ENCODE measurements at regions not wholly inside any gene's neighbourhood (a gene's known extent, or its start where the extent isn't known, plus 50 kb on each side); places are given as distances from the start of the nearest gene placed in this dataset.

DNA sequence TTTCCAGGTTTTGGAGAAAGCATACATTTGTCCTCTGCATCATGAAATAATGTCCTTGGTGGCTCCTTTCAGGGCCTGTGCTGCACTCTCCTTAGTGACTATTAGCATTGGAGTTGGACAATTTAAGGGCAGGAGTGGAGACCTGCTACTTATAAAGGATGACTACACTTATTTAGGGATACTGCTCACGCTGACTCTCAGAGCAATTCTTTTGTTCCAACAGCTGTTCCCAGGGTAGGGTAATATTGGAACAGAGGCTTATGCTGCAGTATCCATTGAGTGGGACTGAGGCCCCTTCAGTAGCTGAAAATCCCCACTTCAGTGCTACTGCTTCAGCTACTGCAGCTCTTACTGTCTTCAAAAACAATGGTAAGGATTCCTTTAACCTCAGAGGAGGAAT lies 84.6 kb downstream of the GPR88 start:
- H3K4me3 ChIP-seq (ENCODE audit: low read length), result no peak overlapping the region
- no peak for DNase-seq (ENCODE audit: low read depth)
- TF ChIP-seq, protein P1, sequence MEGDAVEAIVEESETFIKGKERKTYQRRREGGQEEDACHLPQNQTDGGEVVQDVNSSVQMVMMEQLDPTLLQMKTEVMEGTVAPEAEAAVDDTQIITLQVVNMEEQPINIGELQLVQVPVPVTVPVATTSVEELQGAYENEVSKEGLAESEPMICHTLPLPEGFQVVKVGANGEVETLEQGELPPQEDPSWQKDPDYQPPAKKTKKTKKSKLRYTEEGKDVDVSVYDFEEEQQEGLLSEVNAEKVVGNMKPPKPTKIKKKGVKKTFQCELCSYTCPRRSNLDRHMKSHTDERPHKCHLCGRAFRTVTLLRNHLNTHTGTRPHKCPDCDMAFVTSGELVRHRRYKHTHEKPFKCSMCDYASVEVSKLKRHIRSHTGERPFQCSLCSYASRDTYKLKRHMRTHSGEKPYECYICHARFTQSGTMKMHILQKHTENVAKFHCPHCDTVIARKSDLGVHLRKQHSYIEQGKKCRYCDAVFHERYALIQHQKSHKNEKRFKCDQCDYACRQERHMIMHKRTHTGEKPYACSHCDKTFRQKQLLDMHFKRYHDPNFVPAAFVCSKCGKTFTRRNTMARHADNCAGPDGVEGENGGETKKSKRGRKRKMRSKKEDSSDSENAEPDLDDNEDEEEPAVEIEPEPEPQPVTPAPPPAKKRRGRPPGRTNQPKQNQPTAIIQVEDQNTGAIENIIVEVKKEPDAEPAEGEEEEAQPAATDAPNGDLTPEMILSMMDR (conservative IDR thresholded peaks at IDR 0.05; ENCODE audit: low read depth, low read length), result no peak

GRCh38 chr1:100622966-100623762 lies 85.2 kb downstream of the GPR88 start:
- no peak overlapping the region for H3K4me3 ChIP-seq (ENCODE audit: low read length)
- DNase-seq (ENCODE audit: low read depth), result no peak
- TF ChIP-seq, protein P1 (conservative IDR thresholded peaks at IDR 0.05; ENCODE audit: low read depth, low read length), result no peak

DNA sequence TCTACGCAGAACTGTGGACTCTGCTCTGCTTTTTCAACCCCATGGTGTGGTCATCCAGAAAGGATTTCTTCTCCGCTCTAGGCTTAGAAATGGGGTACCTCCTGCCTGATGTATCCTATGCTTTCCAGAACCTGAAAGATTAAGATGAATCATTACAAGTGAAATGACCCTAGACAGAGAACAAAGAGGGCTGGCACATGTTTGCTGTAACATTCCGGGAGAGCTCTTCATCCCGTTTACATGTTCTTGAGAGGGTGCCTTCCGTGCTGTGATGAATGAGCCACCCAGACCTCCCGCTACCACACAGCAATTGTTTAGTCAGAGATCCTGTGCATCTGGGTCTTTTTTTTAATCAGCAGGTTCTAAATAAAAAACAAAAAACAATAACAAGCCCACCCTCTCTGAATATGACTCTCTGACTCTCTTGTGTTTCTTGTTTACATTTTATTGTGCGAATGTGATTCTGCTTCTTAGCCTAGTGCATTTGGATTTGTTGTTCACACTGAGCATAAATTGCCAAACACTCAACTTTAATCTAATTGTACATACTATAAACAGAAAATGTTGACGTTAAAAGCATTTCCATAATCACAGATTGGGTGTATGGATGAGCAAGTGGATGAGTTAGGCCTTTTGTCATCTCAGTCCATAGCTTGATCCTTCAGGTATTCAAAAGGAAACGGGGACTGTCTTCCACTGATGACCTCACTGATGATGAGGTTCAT lies 87.1 kb downstream of the GPR88 start:
- no peak overlapping the region for H3K4me3 ChIP-seq (ENCODE audit: low read length)
- TF ChIP-seq, protein P1 (conservative IDR thresholded peaks at IDR 0.05; ENCODE audit: low read depth, low read length), result no peak
- DNase-seq (ENCODE audit: low read depth), result no peak

- no peak overlapping the region for H3K4me3 ChIP-seq (ENCODE audit: low read length)
- TF ChIP-seq, protein P1 (conservative IDR thresholded peaks at IDR 0.05; ENCODE audit: low read depth, low read length), result no peak
- DNase-seq (ENCODE audit: low read depth), result no peak
Measured at GRCh38 chr1:100626397-100626796, 88.5 kb downstream of the GPR88 start.

DNA sequence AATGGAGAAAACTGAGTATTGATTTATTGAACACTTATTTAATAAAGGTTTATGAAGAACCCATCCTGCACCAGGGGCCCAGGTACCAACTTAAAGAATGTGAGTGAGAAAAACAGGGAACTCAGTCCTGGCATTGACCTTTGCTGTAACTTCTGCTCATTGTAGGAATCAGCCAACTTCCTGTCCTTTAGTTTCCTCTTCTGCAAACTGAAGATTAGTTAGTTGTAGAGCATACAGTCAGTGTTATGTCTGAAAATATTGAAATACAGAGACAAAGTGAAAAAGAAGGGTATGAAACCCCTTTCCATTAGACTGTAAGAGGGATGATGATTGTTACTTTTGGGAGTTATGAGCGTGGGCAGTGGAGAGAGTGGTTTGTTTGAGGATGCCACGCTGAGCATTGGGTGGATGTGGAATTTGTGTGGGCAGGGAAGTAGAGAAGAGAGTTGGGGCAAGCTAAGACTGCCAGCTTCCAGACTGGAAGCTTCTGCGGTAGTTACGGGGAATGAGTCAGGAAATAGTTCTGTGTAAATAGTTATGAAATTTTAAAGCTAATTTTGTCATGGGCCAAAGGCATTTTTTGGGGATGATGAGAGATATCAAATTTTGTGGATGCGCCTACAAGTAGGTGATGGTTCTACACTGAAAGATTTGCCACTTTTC lies 89.2 kb downstream of the GPR88 start:
- DNase-seq (ENCODE audit: low read depth), result no peak
- TF ChIP-seq, protein P1 (conservative IDR thresholded peaks at IDR 0.05; ENCODE audit: low read depth, low read length), result no peak
- no peak overlapping the region for H3K4me3 ChIP-seq (ENCODE audit: low read length)

DNA sequence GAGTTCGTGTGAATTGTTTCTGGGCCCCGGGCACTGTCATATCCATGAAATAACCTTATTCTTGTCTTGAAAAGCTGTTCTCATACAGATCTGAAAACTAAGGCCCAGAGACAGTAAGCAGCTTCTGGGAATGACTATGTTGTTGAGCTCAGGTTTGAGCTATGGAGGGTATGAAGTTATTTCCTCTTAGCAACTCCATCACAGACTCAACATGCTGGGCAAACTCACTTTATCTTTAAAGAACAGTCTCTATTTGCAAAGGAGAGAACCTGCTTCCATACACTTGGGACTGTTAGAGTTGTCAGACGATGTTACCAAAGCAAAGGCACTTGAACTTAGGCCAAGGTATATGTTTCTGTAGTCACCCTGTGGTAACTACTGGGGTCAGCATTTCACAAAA lies 90.0 kb downstream of the GPR88 start:
- no peak for DNase-seq (ENCODE audit: low read depth)
- H3K4me3 ChIP-seq (ENCODE audit: low read length), result no peak overlapping the region

More for the DNA sequence above, 90.0 kb downstream of the GPR88 start:
- TF ChIP-seq, protein P1 (conservative IDR thresholded peaks at IDR 0.05; ENCODE audit: low read depth, low read length), result no peak

Measured in retinal pigment epithelial cell (primary cell).